ENCODE measurements at regions not wholly inside any gene's neighbourhood (a gene's known extent, or its start where the extent isn't known, plus 50 kb on each side); places are given as distances from the start of the nearest gene placed in this dataset.

DNA sequence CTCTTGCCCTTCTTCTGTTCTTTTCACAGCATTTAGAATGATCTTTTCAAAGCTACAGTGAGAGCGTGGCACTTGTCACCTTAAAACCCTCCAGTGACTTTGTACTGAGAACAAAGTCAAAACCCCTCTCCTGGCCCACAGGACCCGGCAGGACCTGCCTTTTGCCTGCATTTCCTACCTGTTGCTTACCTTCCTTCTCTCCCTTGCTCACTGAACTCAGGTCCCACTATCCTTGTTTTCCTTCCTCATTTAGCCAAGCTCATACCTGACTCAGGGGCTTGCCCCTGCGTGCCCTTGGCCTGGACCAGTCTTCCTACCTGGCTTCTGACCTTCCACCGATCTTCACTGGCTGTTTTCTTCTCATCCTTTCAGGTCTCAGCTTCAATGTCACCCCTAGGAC, 112.3 kb upstream of the PRMT8 start (continued):
- TF ChIP-seq, protein P1, sequence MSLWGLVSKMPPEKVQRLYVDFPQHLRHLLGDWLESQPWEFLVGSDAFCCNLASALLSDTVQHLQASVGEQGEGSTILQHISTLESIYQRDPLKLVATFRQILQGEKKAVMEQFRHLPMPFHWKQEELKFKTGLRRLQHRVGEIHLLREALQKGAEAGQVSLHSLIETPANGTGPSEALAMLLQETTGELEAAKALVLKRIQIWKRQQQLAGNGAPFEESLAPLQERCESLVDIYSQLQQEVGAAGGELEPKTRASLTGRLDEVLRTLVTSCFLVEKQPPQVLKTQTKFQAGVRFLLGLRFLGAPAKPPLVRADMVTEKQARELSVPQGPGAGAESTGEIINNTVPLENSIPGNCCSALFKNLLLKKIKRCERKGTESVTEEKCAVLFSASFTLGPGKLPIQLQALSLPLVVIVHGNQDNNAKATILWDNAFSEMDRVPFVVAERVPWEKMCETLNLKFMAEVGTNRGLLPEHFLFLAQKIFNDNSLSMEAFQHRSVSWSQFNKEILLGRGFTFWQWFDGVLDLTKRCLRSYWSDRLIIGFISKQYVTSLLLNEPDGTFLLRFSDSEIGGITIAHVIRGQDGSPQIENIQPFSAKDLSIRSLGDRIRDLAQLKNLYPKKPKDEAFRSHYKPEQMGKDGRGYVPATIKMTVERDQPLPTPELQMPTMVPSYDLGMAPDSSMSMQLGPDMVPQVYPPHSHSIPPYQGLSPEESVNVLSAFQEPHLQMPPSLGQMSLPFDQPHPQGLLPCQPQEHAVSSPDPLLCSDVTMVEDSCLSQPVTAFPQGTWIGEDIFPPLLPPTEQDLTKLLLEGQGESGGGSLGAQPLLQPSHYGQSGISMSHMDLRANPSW (CRISPR knock-in tag; conservative IDR thresholded peaks at IDR 0.05; ENCODE audit: low read depth): no peak
- TF ChIP-seq SMAD3 (CRISPR knock-in tag; IDR thresholded peaks at IDR 0.05; ENCODE audit: borderline replicate concordance) (no peak), ZNF138 (CRISPR knock-in tag; conservative IDR thresholded peaks at IDR 0.05) (no peak), SP1 (CRISPR knock-in tag; conservative IDR thresholded peaks at IDR 0.05) (no peak), ETV6 (CRISPR knock-in tag; IDR thresholded peaks at IDR 0.05) (no peak), CREM (CRISPR knock-in tag; IDR thresholded peaks at IDR 0.05) (no peak), TP53 (CRISPR knock-in tag; IDR thresholded peaks at IDR 0.05) (no peak)
- TF ChIP-seq, protein P2, sequence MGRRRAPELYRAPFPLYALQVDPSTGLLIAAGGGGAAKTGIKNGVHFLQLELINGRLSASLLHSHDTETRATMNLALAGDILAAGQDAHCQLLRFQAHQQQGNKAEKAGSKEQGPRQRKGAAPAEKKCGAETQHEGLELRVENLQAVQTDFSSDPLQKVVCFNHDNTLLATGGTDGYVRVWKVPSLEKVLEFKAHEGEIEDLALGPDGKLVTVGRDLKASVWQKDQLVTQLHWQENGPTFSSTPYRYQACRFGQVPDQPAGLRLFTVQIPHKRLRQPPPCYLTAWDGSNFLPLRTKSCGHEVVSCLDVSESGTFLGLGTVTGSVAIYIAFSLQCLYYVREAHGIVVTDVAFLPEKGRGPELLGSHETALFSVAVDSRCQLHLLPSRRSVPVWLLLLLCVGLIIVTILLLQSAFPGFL (CRISPR knock-in tag; IDR thresholded peaks at IDR 0.05; ENCODE audit: borderline replicate concordance): no peak
- TF ChIP-seq, protein P3, sequence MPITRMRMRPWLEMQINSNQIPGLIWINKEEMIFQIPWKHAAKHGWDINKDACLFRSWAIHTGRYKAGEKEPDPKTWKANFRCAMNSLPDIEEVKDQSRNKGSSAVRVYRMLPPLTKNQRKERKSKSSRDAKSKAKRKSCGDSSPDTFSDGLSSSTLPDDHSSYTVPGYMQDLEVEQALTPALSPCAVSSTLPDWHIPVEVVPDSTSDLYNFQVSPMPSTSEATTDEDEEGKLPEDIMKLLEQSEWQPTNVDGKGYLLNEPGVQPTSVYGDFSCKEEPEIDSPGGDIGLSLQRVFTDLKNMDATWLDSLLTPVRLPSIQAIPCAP (CRISPR knock-in tag; IDR thresholded peaks at IDR 0.05): no peak

DNA sequence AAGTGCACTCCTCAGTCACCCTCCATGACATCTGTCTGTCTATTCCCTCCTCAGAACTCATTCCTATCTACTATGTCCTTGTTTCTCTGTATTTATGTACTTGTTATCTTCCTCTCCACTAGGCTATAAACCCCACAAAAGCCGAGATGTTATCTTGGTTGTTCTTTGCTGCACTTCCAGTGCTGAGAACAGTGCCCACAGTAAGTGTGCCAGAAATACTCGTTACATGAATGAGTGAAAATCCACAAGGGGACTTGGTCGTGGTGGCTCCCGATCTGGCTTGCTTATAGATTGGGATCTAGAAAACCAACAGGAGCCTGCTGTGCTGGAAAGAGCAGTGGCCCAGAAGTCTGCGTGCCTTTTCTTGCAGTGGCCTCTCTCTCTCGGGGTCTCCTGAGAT, 111.9 kb upstream of the PRMT8 start:
- ATAC-seq (no peak), DNase-seq (ENCODE audit: low spot score) (no peak)
- no peaks in the 10 kb centered on the region for H3K27me3 Mint-ChIP-seq (ENCODE audit: low read depth)

DNA sequence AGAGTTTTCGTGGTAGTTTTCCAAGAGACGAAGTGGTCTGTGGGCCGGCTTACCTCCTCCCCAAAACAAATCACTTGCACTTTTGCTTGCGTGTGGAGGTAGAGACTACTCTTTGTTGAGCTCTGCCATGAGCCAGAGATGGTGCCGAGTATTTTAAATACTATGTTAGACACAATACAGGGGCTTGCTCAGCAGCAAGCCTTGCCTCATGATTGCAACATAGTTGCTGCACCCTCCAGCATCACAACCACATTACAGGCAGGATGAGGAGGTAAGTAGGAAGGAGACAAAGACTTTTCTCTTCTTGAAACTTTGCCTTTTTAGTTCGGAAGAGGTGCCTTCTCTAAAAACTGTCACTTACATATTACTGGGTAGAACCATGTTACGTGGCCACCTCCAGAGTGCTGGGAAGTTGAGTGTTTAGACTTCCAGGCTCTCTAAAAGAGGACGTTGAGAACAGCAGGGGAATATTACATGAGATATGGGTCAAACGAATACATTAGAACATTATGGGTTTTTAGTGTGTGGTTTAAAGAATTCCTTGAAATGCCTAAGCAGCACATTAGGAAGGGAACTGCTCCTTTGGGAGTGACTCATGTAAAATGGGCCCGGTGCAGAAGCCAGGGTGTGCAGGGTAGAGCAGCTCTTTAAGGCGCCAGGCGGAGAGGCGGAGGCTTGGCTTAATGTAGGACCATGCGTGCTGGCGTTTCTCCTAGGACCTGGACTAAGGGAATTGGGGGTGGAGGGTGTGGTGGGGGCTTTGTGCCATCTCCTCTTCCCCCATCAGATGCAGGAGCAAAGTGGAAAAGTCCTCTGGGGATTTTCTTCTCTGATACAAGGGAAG, 110.6 kb upstream of the PRMT8 start:
- DNase-seq (ENCODE audit: low spot score) (no peak), ATAC-seq (no peak)
- Mint-ChIP-seq H3K4me1 (peaks cover 10% of the 10 kb centered on the region), H3K27me3 (ENCODE audit: low read depth) (no peaks in the 10 kb centered on the region), H3K9me3 (peaks cover 5% of the 10 kb centered on the region), H3K4me3 (no peak overlapping the region), H3K27ac (no peak overlapping the region), H3K36me3 (no peaks in the 10 kb centered on the region)
- CTCF ChIA-PET: interaction anchor here (1.0 kb wide), 1 partner anchor 39 kb away, joined by 3 read pairs; no protein-coding TSS in a partner anchor
- POLR2A ChIA-PET: no interaction called here
- TF ChIP-seq, protein P4, sequence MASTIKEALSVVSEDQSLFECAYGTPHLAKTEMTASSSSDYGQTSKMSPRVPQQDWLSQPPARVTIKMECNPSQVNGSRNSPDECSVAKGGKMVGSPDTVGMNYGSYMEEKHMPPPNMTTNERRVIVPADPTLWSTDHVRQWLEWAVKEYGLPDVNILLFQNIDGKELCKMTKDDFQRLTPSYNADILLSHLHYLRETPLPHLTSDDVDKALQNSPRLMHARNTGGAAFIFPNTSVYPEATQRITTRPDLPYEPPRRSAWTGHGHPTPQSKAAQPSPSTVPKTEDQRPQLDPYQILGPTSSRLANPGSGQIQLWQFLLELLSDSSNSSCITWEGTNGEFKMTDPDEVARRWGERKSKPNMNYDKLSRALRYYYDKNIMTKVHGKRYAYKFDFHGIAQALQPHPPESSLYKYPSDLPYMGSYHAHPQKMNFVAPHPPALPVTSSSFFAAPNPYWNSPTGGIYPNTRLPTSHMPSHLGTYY (CRISPR knock-in tag; IDR thresholded peaks at IDR 0.05): no peak
- TF ChIP-seq, protein P5, sequence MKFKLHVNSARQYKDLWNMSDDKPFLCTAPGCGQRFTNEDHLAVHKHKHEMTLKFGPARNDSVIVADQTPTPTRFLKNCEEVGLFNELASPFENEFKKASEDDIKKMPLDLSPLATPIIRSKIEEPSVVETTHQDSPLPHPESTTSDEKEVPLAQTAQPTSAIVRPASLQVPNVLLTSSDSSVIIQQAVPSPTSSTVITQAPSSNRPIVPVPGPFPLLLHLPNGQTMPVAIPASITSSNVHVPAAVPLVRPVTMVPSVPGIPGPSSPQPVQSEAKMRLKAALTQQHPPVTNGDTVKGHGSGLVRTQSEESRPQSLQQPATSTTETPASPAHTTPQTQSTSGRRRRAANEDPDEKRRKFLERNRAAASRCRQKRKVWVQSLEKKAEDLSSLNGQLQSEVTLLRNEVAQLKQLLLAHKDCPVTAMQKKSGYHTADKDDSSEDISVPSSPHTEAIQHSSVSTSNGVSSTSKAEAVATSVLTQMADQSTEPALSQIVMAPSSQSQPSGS (CRISPR knock-in tag; IDR thresholded peaks at IDR 0.05; ENCODE audit: borderline replicate concordance, low read depth): no peak
- TF ChIP-seq, protein P6, sequence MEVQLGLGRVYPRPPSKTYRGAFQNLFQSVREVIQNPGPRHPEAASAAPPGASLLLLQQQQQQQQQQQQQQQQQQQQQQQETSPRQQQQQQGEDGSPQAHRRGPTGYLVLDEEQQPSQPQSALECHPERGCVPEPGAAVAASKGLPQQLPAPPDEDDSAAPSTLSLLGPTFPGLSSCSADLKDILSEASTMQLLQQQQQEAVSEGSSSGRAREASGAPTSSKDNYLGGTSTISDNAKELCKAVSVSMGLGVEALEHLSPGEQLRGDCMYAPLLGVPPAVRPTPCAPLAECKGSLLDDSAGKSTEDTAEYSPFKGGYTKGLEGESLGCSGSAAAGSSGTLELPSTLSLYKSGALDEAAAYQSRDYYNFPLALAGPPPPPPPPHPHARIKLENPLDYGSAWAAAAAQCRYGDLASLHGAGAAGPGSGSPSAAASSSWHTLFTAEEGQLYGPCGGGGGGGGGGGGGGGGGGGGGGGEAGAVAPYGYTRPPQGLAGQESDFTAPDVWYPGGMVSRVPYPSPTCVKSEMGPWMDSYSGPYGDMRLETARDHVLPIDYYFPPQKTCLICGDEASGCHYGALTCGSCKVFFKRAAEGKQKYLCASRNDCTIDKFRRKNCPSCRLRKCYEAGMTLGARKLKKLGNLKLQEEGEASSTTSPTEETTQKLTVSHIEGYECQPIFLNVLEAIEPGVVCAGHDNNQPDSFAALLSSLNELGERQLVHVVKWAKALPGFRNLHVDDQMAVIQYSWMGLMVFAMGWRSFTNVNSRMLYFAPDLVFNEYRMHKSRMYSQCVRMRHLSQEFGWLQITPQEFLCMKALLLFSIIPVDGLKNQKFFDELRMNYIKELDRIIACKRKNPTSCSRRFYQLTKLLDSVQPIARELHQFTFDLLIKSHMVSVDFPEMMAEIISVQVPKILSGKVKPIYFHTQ (CRISPR knock-in tag; IDR thresholded peaks at IDR 0.05): no peak

More for the DNA sequence above, 111.9 kb upstream of the PRMT8 start:
- CTCF ChIA-PET: no interaction called here
- no peak overlapping the region for H3K27ac Mint-ChIP-seq
- peaks cover 5% of the 10 kb centered on the region for H3K9me3 Mint-ChIP-seq
- no peak overlapping the region for H3K4me3 Mint-ChIP-seq
- TF ChIP-seq RORB (CRISPR knock-in tag; IDR thresholded peaks at IDR 0.05): no peak
- peaks cover 10% of the 10 kb centered on the region for H3K4me1 Mint-ChIP-seq
- no peaks in the 10 kb centered on the region for H3K36me3 Mint-ChIP-seq
- POLR2A ChIA-PET: no interaction called here

Measured in WTC11 (cell line).